ENCODE measurements at regions not wholly inside any gene's neighbourhood (a gene's known extent, or its start where the extent isn't known, plus 50 kb on each side); places are given as distances from the start of the nearest gene placed in this dataset.

- no peaks in the 10 kb centered on the region for H3K9me3 Mint-ChIP-seq
- Histone ChIP-seq H2BK5ac (ENCODE audit: insufficient read length, low read length) (no peak overlapping the region), H4K20me1 (ENCODE audit: control insufficient read depth, insufficient read depth, insufficient read length) (no peaks in the 10 kb centered on the region), H2BK120ac (ENCODE audit: low read depth, low read length, poor library complexity, severe bottlenecking) (no peak overlapping the region), H3K4ac (ENCODE audit: low read depth, low read length) (no peak overlapping the region), H2BK12ac (ENCODE audit: insufficient read length, low read depth, low read length) (no peak overlapping the region), H3K27ac (ENCODE audit: insufficient read length, low read depth, low read length) (no peak overlapping the region), H3K56ac (ENCODE audit: insufficient read length, low read depth, low read length) (no peak overlapping the region), H3K27me3 (ENCODE audit: insufficient read depth, low read length) (no peaks in the 10 kb centered on the region), H4K91ac (ENCODE audit: insufficient read length, low read depth, low read length) (no peak overlapping the region), H3K9me3 (ENCODE audit: control insufficient read depth, low read depth, low read length) (no peaks in the 10 kb centered on the region), H3K4me2 (ENCODE audit: insufficient read depth, insufficient read length, low read length) (no peak overlapping the region), H2AFZ (ENCODE audit: low read length) (no peak overlapping the region), H3K23me2 (ENCODE audit: insufficient read length, low read depth, low read length, poor library complexity, severe bottlenecking) (no peaks in the 10 kb centered on the region), H3K4me1 (ENCODE audit: insufficient read depth, low read length) (no peaks in the 10 kb centered on the region), H2BK20ac (ENCODE audit: low read depth, low read length, poor library complexity, severe bottlenecking) (no peak overlapping the region), H3T11ph (ENCODE audit: low read length) (no peak overlapping the region), H3K14ac (ENCODE audit: insufficient read depth, low read length) (no peak overlapping the region), H3K9ac (ENCODE audit: extremely low read depth, insufficient read length, low read length) (no peak overlapping the region), H3K79me1 (ENCODE audit: insufficient read depth, low read depth, low read length, poor library complexity, severe bottlenecking) (no peaks in the 10 kb centered on the region), H3K79me2 (ENCODE audit: insufficient read depth, low read length) (no peaks in the 10 kb centered on the region), H3K23ac (ENCODE audit: insufficient read length, low read depth, low read length) (no peak overlapping the region), H4K8ac (replicated peaks; ENCODE audit: insufficient read length, low read depth, low read length) (no peak overlapping the region), H3K18ac (ENCODE audit: insufficient read length, low read depth, low read length) (no peak overlapping the region), H4K5ac (ENCODE audit: insufficient read length, low read depth, low read length) (no peak overlapping the region), H2AK5ac (ENCODE audit: insufficient read length, low read length) (no peak overlapping the region), H2BK15ac (ENCODE audit: low read depth, low read length) (no peak overlapping the region)
- H3K27ac Mint-ChIP-seq, result peak overlapping the region in 1 of 3 experiments; percentile 50; a peak in 1 of 7 replicates
- WGBS (ENCODE audit: extremely low coverage, insufficient read length, low lambda C conversion rate), result no CpG with 5 or more reads among the region's 15 CpGs
- no peaks in the 10 kb centered on the region for H3K4me1 Mint-ChIP-seq
- TF ChIP-seq CTCF (conservative IDR thresholded peaks at IDR 0.05), result no peak
- H3K4me3 Mint-ChIP-seq, result no peak overlapping the region
- DNase-seq, result no peak
- H3K27me3 Mint-ChIP-seq (ENCODE audit: low read depth), result no peaks in the 10 kb centered on the region
- no peaks in the 10 kb centered on the region for H3K36me3 Mint-ChIP-seq (ENCODE audit: insufficient read depth in 1 of 3, low read depth in 3 of 3)
These were observed 204.5 kb downstream of the SIPA1L2 start for GRCh38 chr1:232425421-232425820.
